GM18907 (cell line): ENCODE measurements at regions not wholly inside any gene's neighbourhood (a gene's known extent, or its start where the extent isn't known, plus 50 kb on each side); places are given as distances from the start of the nearest gene placed in this dataset.

Source experiments
- ATAC-seq: cut with Tn5 transposase; IDR thresholded peaks from one replicate; pipeline ENCODE4 v1.9.1; 2021; ENCODE audit warnings: mild to moderate bottlenecking, moderate library complexity; ENCODE audit not compliant: unreplicated experiment

GRCh38 chr13:44019651-44020050 is 139.9 kb downstream of the LACC1 start:
- ATAC-seq = no peak

- no peak for ATAC-seq
Observed at GRCh38 chr13:44021422-44021821, 141.7 kb downstream of the LACC1 start.

DNA sequence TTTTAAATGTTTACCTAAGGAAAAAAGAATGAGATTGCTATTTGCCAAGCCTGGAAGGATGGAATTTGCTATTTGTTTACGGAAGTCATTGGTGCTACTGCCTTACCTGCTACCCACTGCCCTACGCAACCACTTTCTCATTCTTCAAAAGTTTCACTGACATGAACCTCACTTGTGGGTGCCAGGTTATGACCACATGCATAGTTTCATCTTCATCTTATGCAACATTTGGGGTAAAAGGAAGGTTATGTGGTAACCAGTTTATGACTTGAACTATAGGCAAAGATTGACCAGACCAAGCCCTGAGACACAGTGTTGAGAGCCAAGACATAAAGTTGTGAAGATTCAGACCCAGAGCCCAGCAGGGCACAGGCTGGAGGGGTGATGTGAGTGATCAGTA is 142.5 kb downstream of the LACC1 start:
- no peak for ATAC-seq

DNA sequence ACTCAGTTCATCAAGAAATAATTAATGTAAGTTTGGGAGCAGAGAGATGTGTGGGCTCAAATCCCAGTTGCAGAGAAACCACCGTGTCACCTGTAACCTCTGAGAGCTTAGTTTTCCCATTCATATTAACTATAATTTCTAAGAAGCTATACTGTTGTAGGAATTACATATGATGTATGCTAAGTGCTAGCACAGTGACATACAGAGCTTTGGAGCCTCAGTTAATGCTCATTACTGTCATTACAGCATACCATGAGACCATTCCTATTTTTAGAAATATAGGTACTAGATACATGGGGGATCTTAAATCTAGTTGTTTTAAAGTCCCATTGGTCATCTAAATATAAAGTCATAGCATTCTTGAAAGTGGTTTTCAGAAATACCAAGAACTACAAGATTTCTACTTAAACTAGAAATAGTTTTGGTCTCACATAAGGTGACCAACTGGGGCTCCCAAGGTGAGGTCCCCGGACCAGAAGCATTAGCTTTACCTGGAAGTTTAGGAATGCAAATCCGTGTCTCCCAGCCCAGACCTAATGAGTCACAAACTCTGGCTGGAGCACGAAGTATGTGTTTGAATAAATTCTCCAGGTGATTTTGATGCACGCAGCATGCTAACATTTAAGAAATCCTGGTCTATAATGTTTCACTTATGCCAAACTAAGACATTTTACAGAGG is 144.6 kb downstream of the LACC1 start:
- ATAC-seq = no peak

DNA sequence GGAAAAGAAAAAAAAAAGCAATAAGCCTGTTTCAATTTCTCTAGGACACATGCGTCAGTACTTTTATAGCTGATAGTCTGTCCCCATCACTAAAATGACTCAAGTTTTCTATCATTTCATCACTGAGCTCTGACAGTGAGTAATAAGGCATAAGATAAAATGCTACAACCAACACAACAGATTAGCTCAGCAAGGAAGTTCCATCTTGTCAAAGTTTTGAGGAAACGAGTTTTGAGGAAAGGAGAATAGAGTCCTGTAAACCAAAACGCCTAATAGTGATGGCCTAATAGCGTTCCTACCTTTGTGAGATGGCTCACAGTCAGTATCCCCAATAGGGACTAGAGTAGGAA is 145.1 kb downstream of the LACC1 start:
- ATAC-seq = no peak

GRCh38 chr13:44026194-44026593 is 146.5 kb downstream of the LACC1 start:
- no peak for ATAC-seq

GRCh38 chr13:44028734-44029133 is 149.0 kb downstream of the LACC1 start:
- no peak for ATAC-seq

- ATAC-seq = no peak
Observed at GRCh38 chr13:44030615-44031014, 150.9 kb downstream of the LACC1 start.

GRCh38 chr13:44031555-44031954 is 151.9 kb downstream of the LACC1 start:
- no peak for ATAC-seq

GRCh38 chr13:44032802-44033201 is 153.1 kb downstream of the LACC1 start:
- no peak for ATAC-seq

GRCh38 chr13:44035400-44035799 is 155.7 kb downstream of the LACC1 start:
- ATAC-seq = no peak

DNA sequence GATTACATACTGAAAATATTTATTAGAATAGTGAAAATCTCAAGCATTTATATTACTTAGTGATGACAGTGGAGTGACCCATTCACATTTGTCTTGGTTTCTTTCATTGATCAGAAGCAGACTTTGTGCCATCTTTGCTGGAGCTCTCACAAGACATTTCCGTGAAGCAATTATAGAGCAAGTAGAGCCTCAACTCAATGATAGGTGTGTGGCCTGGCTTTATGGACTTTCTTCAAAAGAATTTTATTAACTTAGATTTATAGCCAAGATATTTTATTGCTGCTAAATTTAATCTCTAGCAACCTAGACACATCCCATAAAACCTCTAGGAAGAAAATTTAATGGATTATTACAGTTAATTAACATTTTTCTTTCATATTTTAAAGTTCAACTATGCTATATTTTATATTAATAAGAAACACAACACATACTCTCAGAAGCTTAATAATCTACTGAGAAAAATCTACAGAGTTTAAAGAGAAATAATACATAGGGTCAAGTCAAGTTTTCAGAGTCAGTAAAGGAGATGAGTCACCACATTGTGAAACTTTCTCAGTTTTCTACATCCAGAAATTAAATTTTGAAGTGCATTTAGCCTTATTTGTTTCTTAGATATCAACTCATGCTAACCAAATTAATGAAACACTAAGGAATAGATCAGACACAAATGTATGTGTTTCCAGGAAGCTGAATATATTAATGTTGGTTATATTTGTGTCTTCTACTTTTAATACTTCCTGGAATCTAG is 160.5 kb downstream of the LACC1 start:
- ATAC-seq = no peak

- no peak for ATAC-seq
Observed at GRCh38 chr13:44040818-44041100, 161.1 kb downstream of the LACC1 start.

DNA sequence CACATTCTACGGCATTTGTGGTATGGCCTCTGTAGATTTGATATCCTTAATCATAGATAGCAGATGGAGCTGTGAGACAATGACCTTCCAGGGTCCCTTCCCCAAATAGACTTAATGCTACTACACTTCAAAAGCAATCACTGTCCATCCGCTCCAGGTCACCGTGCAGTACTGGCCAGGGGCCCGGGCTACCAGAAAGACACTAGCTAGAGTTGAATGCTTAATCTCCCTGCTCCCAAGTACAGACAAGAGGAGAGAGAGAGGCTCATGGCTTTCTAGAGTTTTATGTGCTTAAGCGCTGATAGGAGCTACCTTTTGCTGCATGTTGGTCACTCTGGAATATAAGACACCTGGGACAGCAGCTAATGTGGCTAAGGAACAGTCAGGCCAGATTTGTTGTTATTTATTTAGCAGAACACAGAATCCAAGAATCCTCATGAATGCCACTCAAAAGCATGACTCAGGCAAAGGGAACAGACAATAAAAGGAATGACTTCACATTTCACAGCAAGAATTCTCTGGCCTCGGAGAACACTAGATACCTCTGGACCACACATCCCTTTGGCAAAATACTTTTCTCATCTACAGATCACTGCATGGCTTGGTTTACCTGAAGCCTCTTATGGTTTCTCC is 165.0 kb downstream of the LACC1 start:
- no peak for ATAC-seq

DNA sequence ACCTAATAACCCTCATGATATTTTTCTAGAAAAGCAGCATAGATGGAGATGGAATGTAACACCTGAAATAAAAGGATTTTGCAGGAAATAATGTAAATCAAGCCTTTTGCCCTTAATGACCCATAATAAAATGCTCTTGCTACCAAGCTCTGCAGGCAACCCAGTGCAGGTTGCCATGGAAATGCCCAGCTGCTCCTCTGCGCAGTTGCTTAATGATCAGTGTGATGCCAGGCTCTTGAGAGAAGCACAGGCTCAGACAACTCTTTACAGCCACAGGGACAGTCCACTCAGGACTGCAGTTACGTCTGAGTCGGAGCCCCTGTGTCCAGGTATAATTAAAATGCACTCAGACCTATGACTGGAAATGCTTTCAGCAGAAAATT is 165.5 kb downstream of the LACC1 start:
- ATAC-seq = no peak

- no peak for ATAC-seq
Observed at GRCh38 chr13:44046428-44046827, 166.7 kb downstream of the LACC1 start.

- ATAC-seq = no peak
Observed at GRCh38 chr13:44048326-44048725, 168.6 kb downstream of the LACC1 start.

DNA sequence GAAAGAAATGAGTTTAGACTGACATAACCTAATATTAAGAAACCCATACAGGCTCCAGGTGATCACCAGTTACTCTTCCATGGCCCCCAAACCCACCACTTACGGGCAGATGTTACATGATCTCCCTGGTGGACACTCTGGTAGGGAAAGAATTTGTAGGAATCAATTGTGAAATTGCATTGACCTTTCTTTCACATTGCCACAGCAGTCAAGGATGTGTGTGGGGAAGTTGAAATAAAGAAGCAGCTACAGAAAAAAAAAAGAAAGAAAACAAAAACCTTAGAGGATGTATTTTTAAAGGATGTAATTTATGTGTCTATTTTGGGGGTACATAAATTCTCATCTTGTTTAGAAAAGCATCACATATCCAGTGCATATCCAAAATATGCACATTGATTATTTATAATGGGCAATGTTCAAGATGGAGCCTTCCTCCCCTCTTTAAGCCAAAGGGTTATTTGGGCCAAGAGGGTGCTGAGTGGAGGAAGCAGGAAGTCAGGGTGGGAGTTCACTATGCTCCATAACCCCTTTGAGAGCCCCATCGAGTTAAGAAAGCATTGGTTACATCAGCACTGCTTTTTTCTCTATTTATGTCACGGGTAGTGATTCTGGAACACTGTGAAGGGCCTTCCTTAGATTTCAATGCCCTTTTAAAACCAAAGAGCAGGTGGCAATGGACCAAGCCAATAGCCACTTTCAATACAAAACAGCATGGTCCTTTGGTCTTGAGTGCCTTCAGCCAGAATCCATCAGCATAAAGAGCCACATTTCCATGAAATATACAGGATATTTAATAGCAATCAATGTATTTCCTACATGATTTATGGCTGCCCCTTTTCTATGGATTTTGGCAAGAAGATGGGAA is 169.6 kb downstream of the LACC1 start:
- ATAC-seq = no peak

DNA sequence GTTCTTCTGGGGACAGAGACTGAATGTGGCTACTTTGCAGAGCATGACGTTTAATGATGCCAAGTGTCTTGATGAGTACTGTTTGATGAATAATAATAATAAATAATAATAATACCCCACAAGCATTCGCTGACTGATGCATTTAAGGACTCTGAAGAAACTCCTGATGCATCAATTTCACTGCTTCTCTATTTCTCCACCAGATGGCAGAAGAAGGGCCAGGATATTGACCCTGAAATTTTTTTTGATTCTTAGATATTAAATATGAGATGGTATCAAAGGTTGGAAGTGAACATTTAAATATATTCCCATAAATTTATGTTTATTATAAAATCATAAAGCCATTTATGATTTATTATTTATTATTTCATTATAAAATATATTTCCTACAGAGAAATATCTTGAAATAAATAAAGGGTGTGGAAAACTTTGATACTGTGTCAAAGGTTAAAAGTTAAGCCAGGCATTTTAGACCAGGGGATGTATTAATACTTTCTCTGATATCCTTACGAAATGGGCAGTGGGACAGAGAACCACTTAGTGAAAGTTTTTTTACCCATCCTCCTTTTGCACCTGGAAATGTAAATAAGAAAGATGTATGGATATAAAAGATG is 170.9 kb downstream of the LACC1 start:
- no peak for ATAC-seq

GRCh38 chr13:44051405-44051804 is 171.7 kb downstream of the LACC1 start:
- no peak for ATAC-seq
